SK-N-SH treated with all-trans-retinoic acid at 6 μM for 48 hours (cell line): ENCODE measurements at regions not wholly inside any gene's neighbourhood (a gene's known extent, or its start where the extent isn't known, plus 50 kb on each side); places are given as distances from the start of the nearest gene placed in this dataset.

Experiments
- GLIS3 ChIP-seq: fragments of 250-450 bp; sonication (Bioruptor Pico); IDR thresholded peaks from 2 replicates; pipeline ENCODE4 v1.5.0; 2020; ENCODE audit warnings: mild to moderate bottlenecking, moderate library complexity
- TCF4 ChIP-seq: fragments of 250-450 bp; sonication (Bioruptor Pico); IDR thresholded peaks from 2 replicates; pipeline ENCODE4 v1.8.0; 2021; ENCODE audit warnings: mild to moderate bottlenecking, moderate library complexity, borderline replicate concordance
- ZNF565 ChIP-seq: fragments of 450-650 bp; formaldehyde crosslinking; conservative IDR thresholded peaks from 2 replicates; pipeline ENCODE4 v1.5.0; 2020; ENCODE audit warnings: low read depth, mild to moderate bottlenecking, moderate library complexity
- ZNF70 ChIP-seq: fragments of 450-650 bp; formaldehyde crosslinking; IDR thresholded peaks from 2 replicates; pipeline ENCODE4 v1.5.0; 2020; ENCODE audit warnings: mild to moderate bottlenecking, moderate library complexity
- TF ChIP-seq, protein P1 (sequence below): fragments of 250-450 bp; sonication (Bioruptor Pico); IDR thresholded peaks from 2 replicates; pipeline ENCODE4 v1.8.0; 2020; ENCODE audit warnings: mild to moderate bottlenecking, moderate library complexity, borderline replicate concordance
- TF ChIP-seq, protein P2 (sequence below): fragments of 250-450 bp; sonication (Bioruptor Pico); IDR thresholded peaks from 2 replicates; pipeline ENCODE4 v1.5.1; 2021; ENCODE audit warnings: mild to moderate bottlenecking, moderate library complexity

DNA sequence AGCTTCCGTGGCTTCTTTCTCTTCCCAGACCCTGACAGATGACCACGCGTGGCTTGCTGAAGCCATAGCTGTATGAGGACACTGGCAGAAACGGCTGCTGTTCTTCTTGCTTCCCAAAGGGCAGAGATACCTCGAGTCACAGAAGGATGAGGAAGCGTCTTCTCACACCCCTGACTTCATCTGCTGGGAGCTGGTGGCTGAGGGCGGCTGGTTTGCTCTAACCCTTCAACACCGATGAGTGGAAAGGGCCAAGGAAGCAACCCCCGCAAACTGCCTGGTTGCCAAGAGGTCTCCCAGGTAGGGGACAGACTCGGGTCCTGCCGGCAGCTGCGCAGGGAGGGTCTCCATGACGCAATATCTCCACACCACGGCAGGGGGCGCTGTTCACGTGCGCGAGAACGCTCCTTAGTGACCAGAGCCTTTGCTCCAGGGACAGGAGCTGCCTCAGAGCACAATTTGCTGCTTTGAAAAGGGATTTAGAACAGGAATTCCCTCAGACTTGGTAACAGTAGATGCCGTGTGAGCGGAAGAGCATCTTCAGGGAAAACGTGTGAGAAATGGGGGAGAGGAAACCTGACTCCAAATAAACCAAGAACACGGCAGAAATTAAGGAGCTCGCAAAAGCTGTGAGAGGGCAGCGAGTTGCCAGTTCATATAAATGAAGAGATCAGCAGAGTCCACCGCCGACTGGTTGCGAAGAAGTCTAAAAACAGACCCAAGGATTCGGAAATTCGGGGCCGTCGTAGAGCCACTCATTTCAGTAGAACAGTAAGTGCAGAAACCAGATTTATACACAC is 80.2 kb downstream of the ERMARD start:
- TF ChIP-seq ZNF70 (CRISPR knock-in tag) = no peak
- TF ChIP-seq TCF4 (CRISPR knock-in tag) = no peak
- TF ChIP-seq, protein P1, sequence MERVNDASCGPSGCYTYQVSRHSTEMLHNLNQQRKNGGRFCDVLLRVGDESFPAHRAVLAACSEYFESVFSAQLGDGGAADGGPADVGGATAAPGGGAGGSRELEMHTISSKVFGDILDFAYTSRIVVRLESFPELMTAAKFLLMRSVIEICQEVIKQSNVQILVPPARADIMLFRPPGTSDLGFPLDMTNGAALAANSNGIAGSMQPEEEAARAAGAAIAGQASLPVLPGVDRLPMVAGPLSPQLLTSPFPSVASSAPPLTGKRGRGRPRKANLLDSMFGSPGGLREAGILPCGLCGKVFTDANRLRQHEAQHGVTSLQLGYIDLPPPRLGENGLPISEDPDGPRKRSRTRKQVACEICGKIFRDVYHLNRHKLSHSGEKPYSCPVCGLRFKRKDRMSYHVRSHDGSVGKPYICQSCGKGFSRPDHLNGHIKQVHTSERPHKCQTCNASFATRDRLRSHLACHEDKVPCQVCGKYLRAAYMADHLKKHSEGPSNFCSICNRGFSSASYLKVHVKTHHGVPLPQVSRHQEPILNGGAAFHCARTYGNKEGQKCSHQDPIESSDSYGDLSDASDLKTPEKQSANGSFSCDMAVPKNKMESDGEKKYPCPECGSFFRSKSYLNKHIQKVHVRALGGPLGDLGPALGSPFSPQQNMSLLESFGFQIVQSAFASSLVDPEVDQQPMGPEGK (CRISPR knock-in tag) = no peak
- TF ChIP-seq, protein P2, sequence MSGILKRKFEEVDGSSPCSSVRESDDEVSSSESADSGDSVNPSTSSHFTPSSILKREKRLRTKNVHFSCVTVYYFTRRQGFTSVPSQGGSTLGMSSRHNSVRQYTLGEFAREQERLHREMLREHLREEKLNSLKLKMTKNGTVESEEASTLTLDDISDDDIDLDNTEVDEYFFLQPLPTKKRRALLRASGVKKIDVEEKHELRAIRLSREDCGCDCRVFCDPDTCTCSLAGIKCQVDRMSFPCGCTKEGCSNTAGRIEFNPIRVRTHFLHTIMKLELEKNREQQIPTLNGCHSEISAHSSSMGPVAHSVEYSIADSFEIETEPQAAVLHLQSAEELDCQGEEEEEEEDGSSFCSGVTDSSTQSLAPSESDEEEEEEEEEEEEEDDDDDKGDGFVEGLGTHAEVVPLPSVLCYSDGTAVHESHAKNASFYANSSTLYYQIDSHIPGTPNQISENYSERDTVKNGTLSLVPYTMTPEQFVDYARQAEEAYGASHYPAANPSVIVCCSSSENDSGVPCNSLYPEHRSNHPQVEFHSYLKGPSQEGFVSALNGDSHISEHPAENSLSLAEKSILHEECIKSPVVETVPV (CRISPR knock-in tag) = no peak
- TF ChIP-seq ZNF565 (CRISPR knock-in tag) = no peak
- no peak for TF ChIP-seq GLIS3 (CRISPR knock-in tag)
